IPS-18a (cell line): ENCODE measurements at regions not wholly inside any gene's neighbourhood (a gene's known extent, or its start where the extent isn't known, plus 50 kb on each side); places are given as distances from the start of the nearest gene placed in this dataset.

Experiments used
- H3K27ac ChIP-seq: one replicate; pipeline ENCODE4 v1.5.1; 2013; ENCODE audit warnings: low read length
- H3K27me3 ChIP-seq: one replicate; pipeline ENCODE4 v1.6.1; 2013; ENCODE audit warnings: mild to moderate bottlenecking, low read length; ENCODE audit not compliant: control insufficient read depth, insufficient read depth
- H3K36me3 ChIP-seq: one replicate; pipeline ENCODE4 v1.6.1; 2013; ENCODE audit warnings: low read depth, low read length; ENCODE audit not compliant: control insufficient read depth
- H3K4me1 ChIP-seq: one replicate; pipeline ENCODE4 v1.6.1; 2013; ENCODE audit warnings: low read depth, low read length; ENCODE audit not compliant: control insufficient read depth
- H3K4me3 ChIP-seq: one replicate; pipeline ENCODE4 v1.5.1; 2013; ENCODE audit warnings: low read length
- H3K9ac ChIP-seq: one replicate; pipeline ENCODE4 v1.6.1; 2013; ENCODE audit warnings: mild to moderate bottlenecking, low read length, moderate library complexity
- H3K9me3 ChIP-seq: one replicate; pipeline ENCODE4 v1.6.1; 2013; ENCODE audit warnings: low read depth, low read length; ENCODE audit not compliant: control insufficient read depth

- Histone ChIP-seq H3K36me3 (no peaks in the 10 kb centered on the region), H3K9me3 (no peaks in the 10 kb centered on the region), H3K9ac (no peak overlapping the region), H3K27me3 (no peaks in the 10 kb centered on the region), H3K4me1 (peaks cover 15% of the 10 kb centered on the region), H3K27ac (no peak overlapping the region), H3K4me3 (no peak overlapping the region)
Measured at GRCh38 chr9:26061948-26062575, 383.8 kb upstream of the TUSC1 start.

DNA sequence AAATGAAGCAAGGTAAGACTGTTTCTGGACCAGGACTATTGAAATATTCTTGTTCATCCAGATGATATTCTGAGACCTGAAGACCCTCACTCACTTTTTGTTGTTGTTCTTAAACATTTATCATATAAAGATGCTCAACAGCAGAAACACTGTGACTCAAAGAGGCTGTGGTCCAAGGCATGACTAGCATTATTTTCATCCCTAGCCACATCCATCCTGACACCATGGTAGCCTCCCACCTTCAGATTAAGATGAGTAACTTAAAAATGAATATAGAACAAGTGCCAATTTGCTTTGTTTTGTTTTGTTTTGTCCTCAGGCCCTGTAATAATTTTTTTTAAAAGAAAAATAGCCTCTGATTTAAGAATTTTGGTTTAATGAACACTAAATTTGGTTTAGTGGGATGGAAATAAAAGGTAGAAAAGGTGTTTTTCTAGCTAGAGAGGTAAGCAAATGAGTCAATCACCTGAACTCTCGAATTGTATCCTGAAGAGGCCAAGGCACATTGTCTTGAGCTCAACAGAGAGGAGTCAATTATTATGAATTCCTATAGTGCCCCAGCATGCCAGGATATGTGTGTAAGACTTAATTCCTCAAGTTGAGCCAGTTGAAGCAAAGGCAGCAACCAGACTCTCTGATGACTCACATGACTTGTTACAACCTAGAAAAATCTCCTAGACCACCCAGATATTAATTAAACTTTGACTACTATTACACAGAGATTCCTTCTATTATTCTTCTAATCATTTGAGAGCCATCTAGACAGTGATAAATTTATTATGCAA is 380.1 kb upstream of the TUSC1 start:
- Histone ChIP-seq H3K36me3 (no peaks in the 10 kb centered on the region), H3K27ac (no peak overlapping the region), H3K4me3 (no peak overlapping the region), H3K27me3 (no peaks in the 10 kb centered on the region), H3K4me1 (peaks cover 15% of the 10 kb centered on the region), H3K9ac (no peak overlapping the region), H3K9me3 (no peaks in the 10 kb centered on the region)

- no peaks in the 10 kb centered on the region for H3K9me3 ChIP-seq
- no peak overlapping the region for H3K9ac ChIP-seq
- H3K27ac ChIP-seq = no peak overlapping the region
- no peaks in the 10 kb centered on the region for H3K36me3 ChIP-seq
- H3K27me3 ChIP-seq = no peaks in the 10 kb centered on the region
- peaks cover 12% of the 10 kb centered on the region for H3K4me1 ChIP-seq
- H3K4me3 ChIP-seq = no peak overlapping the region
Measured at GRCh38 chr9:26057050-26057449, 378.8 kb upstream of the TUSC1 start.

DNA sequence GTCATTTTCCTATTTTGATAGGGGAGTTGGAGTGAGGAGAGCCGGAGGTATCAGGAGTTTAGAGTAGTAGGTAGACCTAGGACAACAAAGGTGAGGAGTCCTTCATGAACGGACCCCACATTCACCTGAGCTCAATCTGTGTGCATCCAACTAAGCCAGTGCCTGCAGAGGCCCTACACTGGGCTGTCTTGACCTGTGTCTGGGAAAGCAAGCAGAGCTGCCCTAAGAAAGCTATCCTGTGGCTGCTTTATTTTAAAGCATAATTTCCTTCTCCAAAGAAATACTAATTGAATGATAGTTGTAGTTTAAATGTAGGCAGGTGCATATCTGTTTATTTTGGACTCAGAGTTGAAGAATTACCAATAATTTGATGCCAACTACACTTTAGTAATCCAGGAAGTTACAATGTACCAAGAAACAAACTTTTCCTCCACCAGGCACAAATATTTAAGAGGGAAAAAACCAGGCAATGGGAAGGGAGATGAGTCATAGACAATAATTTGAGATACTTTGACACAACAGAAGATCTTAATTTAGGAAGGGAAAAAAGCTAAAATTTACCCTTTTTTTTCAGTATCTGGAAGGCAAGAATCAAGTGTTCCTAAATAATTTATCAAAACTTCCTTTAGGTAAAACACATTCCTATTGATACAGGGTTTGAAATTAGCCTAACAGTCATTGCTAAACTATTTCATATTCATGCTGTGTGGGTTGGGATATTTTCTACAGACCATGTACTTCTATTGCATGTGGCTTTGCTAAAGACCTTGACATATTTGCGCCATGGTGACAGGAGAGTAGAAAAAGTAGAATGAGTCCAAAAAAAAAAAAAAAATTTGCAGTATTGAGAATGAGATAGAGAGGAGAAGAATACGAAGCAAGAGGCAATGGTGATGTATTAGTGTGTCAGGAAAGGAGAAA is 376.6 kb upstream of the TUSC1 start:
- peaks cover 3% of the 10 kb centered on the region for H3K4me1 ChIP-seq
- no peak overlapping the region for H3K9ac ChIP-seq
- H3K27ac ChIP-seq = no peak overlapping the region
- no peaks in the 10 kb centered on the region for H3K9me3 ChIP-seq
- no peaks in the 10 kb centered on the region for H3K27me3 ChIP-seq
- H3K36me3 ChIP-seq = no peaks in the 10 kb centered on the region
- H3K4me3 ChIP-seq = no peak overlapping the region

GRCh38 chr9:26053954-26054353 is 375.7 kb upstream of the TUSC1 start:
- no peaks in the 10 kb centered on the region for H3K27me3 ChIP-seq
- no peak overlapping the region for H3K9ac ChIP-seq
- H3K9me3 ChIP-seq = no peaks in the 10 kb centered on the region
- no peak overlapping the region for H3K4me3 ChIP-seq
- H3K4me1 ChIP-seq = peaks cover 3% of the 10 kb centered on the region
- H3K27ac ChIP-seq = no peak overlapping the region
- H3K36me3 ChIP-seq = no peaks in the 10 kb centered on the region

GRCh38 chr9:26043431-26043830 is 365.2 kb upstream of the TUSC1 start:
- Histone ChIP-seq H3K27me3 (no peaks in the 10 kb centered on the region), H3K4me3 (no peak overlapping the region), H3K36me3 (no peaks in the 10 kb centered on the region)

GRCh38 chr9:26034786-26035185 is 356.5 kb upstream of the TUSC1 start:
- Histone ChIP-seq H3K9me3 (no peaks in the 10 kb centered on the region), H3K4me1 (peaks cover 5% of the 10 kb centered on the region), H3K4me3 (no peak overlapping the region), H3K9ac (no peak overlapping the region), H3K27ac (no peak overlapping the region), H3K36me3 (no peaks in the 10 kb centered on the region), H3K27me3 (no peaks in the 10 kb centered on the region)

More at GRCh38 chr9:26043431-26043830, 365.2 kb upstream of the TUSC1 start:
- H3K9ac ChIP-seq = no peak overlapping the region
- H3K4me1 ChIP-seq = no peaks in the 10 kb centered on the region
- no peaks in the 10 kb centered on the region for H3K9me3 ChIP-seq
- no peak overlapping the region for H3K27ac ChIP-seq

- Histone ChIP-seq H3K9ac (no peak overlapping the region), H3K27me3 (no peaks in the 10 kb centered on the region), H3K9me3 (no peaks in the 10 kb centered on the region), H3K4me3 (no peak overlapping the region), H3K27ac (no peak overlapping the region), H3K4me1 (peaks cover 12% of the 10 kb centered on the region), H3K36me3 (no peaks in the 10 kb centered on the region)
Measured at GRCh38 chr9:26033336-26033735, 355.1 kb upstream of the TUSC1 start.

DNA sequence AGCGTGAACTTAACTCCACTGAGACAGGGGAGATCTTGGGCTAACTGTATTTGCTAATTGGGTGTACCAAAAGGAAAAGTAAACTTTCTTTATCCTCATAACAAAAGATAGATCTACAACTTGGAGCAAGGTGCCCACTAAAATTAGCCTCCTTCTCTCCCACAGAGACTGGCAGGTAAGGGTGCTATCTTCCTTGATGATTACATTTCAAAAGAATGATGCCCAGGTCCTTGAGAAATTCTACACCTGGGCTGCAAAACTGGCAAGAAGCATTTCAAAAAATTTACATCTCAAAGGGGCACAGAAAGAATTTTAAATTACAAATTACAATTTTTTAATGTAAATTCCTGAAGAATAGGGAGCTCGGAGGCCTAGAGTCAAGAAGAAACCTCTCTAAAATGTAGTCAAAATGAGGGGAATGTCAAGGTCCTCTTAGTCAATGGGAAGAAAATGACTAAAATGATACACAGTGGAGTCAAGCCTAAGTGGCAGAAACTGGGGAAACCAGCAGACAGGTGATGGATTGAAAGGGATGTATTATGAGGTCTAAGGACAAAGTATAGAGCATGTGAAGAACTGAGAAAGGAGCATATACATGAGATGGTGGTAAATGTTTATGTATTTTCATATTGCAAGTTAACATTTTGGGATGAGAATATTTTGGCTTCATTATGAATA is 348.3 kb upstream of the TUSC1 start:
- H3K27me3 ChIP-seq = no peaks in the 10 kb centered on the region
- no peak overlapping the region for H3K27ac ChIP-seq
- no peaks in the 10 kb centered on the region for H3K36me3 ChIP-seq
- peak overlapping the region; percentile 11 for H3K4me3 ChIP-seq
- H3K9ac ChIP-seq = no peak overlapping the region
- peaks cover 45% of the 10 kb centered on the region for H3K4me1 ChIP-seq
- H3K9me3 ChIP-seq = no peaks in the 10 kb centered on the region

DNA sequence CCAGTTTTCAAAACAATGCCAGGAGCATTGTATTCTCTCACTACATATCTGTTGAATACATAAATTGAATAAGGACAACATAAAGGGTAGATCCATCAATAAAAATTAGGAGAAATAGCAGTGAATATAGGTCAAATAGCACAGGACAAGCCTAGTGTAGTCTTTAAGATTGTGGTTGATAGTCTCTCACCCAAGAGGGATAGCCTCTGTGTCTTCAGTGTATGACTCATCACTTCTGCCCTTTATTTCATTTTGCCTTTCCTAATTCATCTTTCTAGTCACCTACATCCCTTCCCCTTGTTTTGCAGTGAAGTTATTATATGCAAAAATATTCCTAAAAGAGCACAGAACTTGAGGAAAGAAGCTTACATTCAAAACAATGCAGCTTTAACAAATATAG is 335.0 kb upstream of the TUSC1 start:
- H3K36me3 ChIP-seq = no peaks in the 10 kb centered on the region
- H3K9me3 ChIP-seq = no peaks in the 10 kb centered on the region
- no peaks in the 10 kb centered on the region for H3K27me3 ChIP-seq
- no peaks in the 10 kb centered on the region for H3K4me1 ChIP-seq
- no peak overlapping the region for H3K9ac ChIP-seq
- no peak overlapping the region for H3K4me3 ChIP-seq
- no peak overlapping the region for H3K27ac ChIP-seq

GRCh38 chr9:26012797-26013196 is 334.6 kb upstream of the TUSC1 start:
- Histone ChIP-seq H3K27me3 (no peaks in the 10 kb centered on the region), H3K4me3 (no peak overlapping the region), H3K27ac (no peak overlapping the region), H3K4me1 (no peaks in the 10 kb centered on the region), H3K9me3 (no peaks in the 10 kb centered on the region), H3K36me3 (no peaks in the 10 kb centered on the region), H3K9ac (no peak overlapping the region)
